ENCODE measurements at regions not wholly inside any gene's neighbourhood (a gene's known extent, or its start where the extent isn't known, plus 50 kb on each side); places are given as distances from the start of the nearest gene placed in this dataset.

- no peaks in the 10 kb centered on the region for H3K9me3 ChIP-seq
- TF ChIP-seq CTCF (IDR thresholded peaks at IDR 0.05) = no peak
- peaks cover 0 to 3% (median 0%) of the 10 kb centered on the region in 9 donors for H3K4me1 ChIP-seq
- ATAC-seq = no peak
- no peak overlapping the region for H3K4me3 ChIP-seq
- no peak for DNase-seq
- H3K27ac ChIP-seq = no peak overlapping the region
- no peaks in the 10 kb centered on the region for H3K36me3 ChIP-seq
- H3K27me3 ChIP-seq = peaks cover 0 to 12% (median 3%) of the 10 kb centered on the region in 7 donors
- intact Hi-C loops (cut with DNase I) = no loop called here
- WGBS, 2 donors = 89% methylated on average over 2 of the region's 2 CpGs
Observed at GRCh38 chr14:61885203-61885961, 123.2 kb downstream of the SNAPC1 start.

GRCh38 chr14:61887628-61888027, 125.4 kb downstream of the SNAPC1 start:
- intact Hi-C loops (cut with DNase I) = no loop called here
- WGBS, 2 donors = 91% methylated on average over 2 of the region's 2 CpGs
- Histone ChIP-seq H3K27ac (no peak overlapping the region), H3K4me1 (peaks cover 0 to 3% (median 0%) of the 10 kb centered on the region in 9 donors), H3K4me3 (no peak overlapping the region), H3K27me3 (peaks cover 0 to 14% (median 3%) of the 10 kb centered on the region in 7 donors), H3K36me3 (no peaks in the 10 kb centered on the region), H3K9me3 (no peaks in the 10 kb centered on the region)
- TF ChIP-seq CTCF (IDR thresholded peaks at IDR 0.05) = no peak
- ATAC-seq (no peak), DNase-seq (no peak)

GRCh38 chr14:61889914-61890351, 127.7 kb downstream of the SNAPC1 start:
- H3K9me3 ChIP-seq = no peaks in the 10 kb centered on the region
- H3K27ac ChIP-seq = peak overlapping the region in 1 of 10 donors; percentile 66
- 47 to 57% methylated on average over 4 of the region's 4 CpGs for WGBS, 2 donors
- H3K36me3 ChIP-seq = no peaks in the 10 kb centered on the region
- peaks cover 0 to 19% (median 6%) of the 10 kb centered on the region in 7 donors for H3K27me3 ChIP-seq
- DNase-seq = no peak
- H3K4me3 ChIP-seq = no peak overlapping the region
- ATAC-seq = peak in 1 of 8 donors; percentile 29
- H3K4me1 ChIP-seq = peaks cover 0 to 3% (median 0%) of the 10 kb centered on the region in 9 donors
- intact Hi-C loops (cut with DNase I) = loop anchor here in 7 of 10 donors (5.0 to 10.0 kb wide), 2 partner anchors 235 to 237 kb away; no protein-coding TSS in a partner anchor
- TF ChIP-seq CTCF (IDR thresholded peaks at IDR 0.05) = no peak

- no peak overlapping the region for H3K27ac ChIP-seq
- no peak overlapping the region for H3K4me3 ChIP-seq
- ATAC-seq (no peak), DNase-seq (no peak)
- H3K9me3 ChIP-seq = no peaks in the 10 kb centered on the region
- TF ChIP-seq CTCF (IDR thresholded peaks at IDR 0.05) = no peak
- WGBS, 2 donors = 64 to 68% methylated on average over 5 of the region's 5 CpGs
- intact Hi-C loops (cut with DNase I) = loop anchor here in 7 of 10 donors (5.0 to 10.0 kb wide), 2 partner anchors 234 to 236 kb away; no protein-coding TSS in a partner anchor
- peaks cover 0 to 19% (median 6%) of the 10 kb centered on the region in 7 donors for H3K27me3 ChIP-seq
- H3K4me1 ChIP-seq = peaks cover 0 to 3% (median 0%) of the 10 kb centered on the region in 9 donors
- H3K36me3 ChIP-seq = no peaks in the 10 kb centered on the region
Observed at GRCh38 chr14:61891170-61891569, 128.9 kb downstream of the SNAPC1 start.

Measured in heart right ventricle (tissue), 16 donors.